ENCODE measurements at regions not wholly inside any gene's neighbourhood (a gene's known extent, or its start where the extent isn't known, plus 50 kb on each side); places are given as distances from the start of the nearest gene placed in this dataset.

GRCh38 chr1:87512431-87512830, 183.8 kb downstream of the LMO4 start:
- no peak for DNase-seq

GRCh38 chr1:87513255-87513654, 184.6 kb downstream of the LMO4 start:
- DNase-seq, result no peak

GRCh38 chr1:87513966-87514660, 185.4 kb downstream of the LMO4 start:
- no peak for DNase-seq

- no peak for DNase-seq
These were observed 187.1 kb downstream of the LMO4 start for GRCh38 chr1:87515781-87516180.

- no peak for DNase-seq
These were observed 190.1 kb downstream of the LMO4 start for GRCh38 chr1:87518794-87519193.

GRCh38 chr1:87521452-87521851, 192.8 kb downstream of the LMO4 start:
- DNase-seq, result no peak

- DNase-seq, result no peak
These were observed 194.8 kb downstream of the LMO4 start for GRCh38 chr1:87523466-87523865.

- DNase-seq, result no peak
These were observed 195.5 kb downstream of the LMO4 start for GRCh38 chr1:87524021-87524754.

GRCh38 chr1:87528754-87529517, 200.3 kb downstream of the LMO4 start:
- no peak for DNase-seq

GRCh38 chr1:87530042-87530807, 201.5 kb downstream of the LMO4 start:
- DNase-seq, result no peak

GRCh38 chr1:87535551-87535950, 206.9 kb downstream of the LMO4 start:
- DNase-seq, result no peak

GRCh38 chr1:87539147-87539546, 210.5 kb downstream of the LMO4 start:
- DNase-seq, result no peak

GRCh38 chr1:87542697-87543096, 214.0 kb downstream of the LMO4 start:
- no peak for DNase-seq

- DNase-seq, result no peak
These were observed 221.1 kb downstream of the LMO4 start for GRCh38 chr1:87549738-87550137.

GRCh38 chr1:87553511-87553910, 224.8 kb downstream of the LMO4 start:
- no peak for DNase-seq

GRCh38 chr1:87555366-87555765, 226.7 kb downstream of the LMO4 start:
- DNase-seq, result no peak

GRCh38 chr1:87556326-87556725, 227.6 kb downstream of the LMO4 start:
- DNase-seq, result no peak

- no peak for DNase-seq
These were observed 230.2 kb downstream of the LMO4 start for GRCh38 chr1:87558921-87559320.

- DNase-seq, result no peak
These were observed 231.5 kb downstream of the LMO4 start for GRCh38 chr1:87560137-87560536.

GRCh38 chr1:87560601-87561360, 232.1 kb downstream of the LMO4 start:
- DNase-seq, result no peak

GRCh38 chr1:87563211-87563610, 234.5 kb downstream of the LMO4 start:
- DNase-seq, result no peak

GRCh38 chr1:87565861-87566260, 237.2 kb downstream of the LMO4 start:
- no peak for DNase-seq
